Common myeloid progenitor, CD34-positive (primary cell): ENCODE measurements at regions not wholly inside any gene's neighbourhood (a gene's known extent, or its start where the extent isn't known, plus 50 kb on each side); places are given as distances from the start of the nearest gene placed in this dataset.
"Not testable (repeated sequence)": the region's sequence is repeated elsewhere in the genome, so short reads cannot be mapped to it uniquely, and the experiment has no call there.

Source experiments
- CTCF ChIA-PET: fragments of 350-600 bp; sonication (Branson Sonifier 250); formaldehyde crosslinking; loops from one replicate; lab custom pipeline; 2021; ENCODE audit warnings: antibody characterized with exemption; lab: Charles Lee
- POLR2A ChIA-PET: fragments of 350-600 bp; sonication (Branson Sonifier 250); formaldehyde crosslinking; loops from one replicate; lab custom pipeline; 2021; ENCODE audit warnings: antibody characterized with exemption; lab: Charles Lee
- DNase-seq, 3 donors: peaks; one replicate each; pipeline versions ENCODE4 v3.0.0 to v3.0.0-alpha.2; 2013
- H3K27ac ChIP-seq, 2 experiments: 1 replicate in 1 of 2; 2 replicates in 1 of 2; pipeline ENCODE4 v1.7.0; 2013; ENCODE audit warnings: inconsistent platforms in 2 of 2, low read length in 2 of 2, mild to moderate bottlenecking in 2 of 2, low read depth in 1 of 2, moderate library complexity in 1 of 2; ENCODE audit not compliant: severe bottlenecking in 2 of 2, insufficient read depth in 1 of 2, poor library complexity in 1 of 2
- H3K27me3 ChIP-seq, 5 experiments: replicated peaks in 2 of 5; 1 replicate in 3 of 5; 2 replicates in 2 of 5; pipeline versions ENCODE4 v1.6.1 to v1.7.0; 2013; ENCODE audit warnings: low read length in 4 of 5, mild to moderate bottlenecking in 2 of 5, moderate library complexity in 2 of 5, inconsistent platforms in 1 of 5; ENCODE audit not compliant: insufficient read depth in 5 of 5, control insufficient read depth in 4 of 5
- H3K36me3 ChIP-seq, 4 experiments: 1 replicate in 2 of 4; 2 replicates in 2 of 4; pipeline versions ENCODE4 v1.6.1 to v1.7.0; 2013; ENCODE audit warnings: low read length in 3 of 4, control low read depth in 1 of 4, mild to moderate bottlenecking in 1 of 4; ENCODE audit not compliant: control insufficient read depth in 4 of 4, insufficient read depth in 4 of 4
- H3K4me1 ChIP-seq, 4 experiments: 1 replicate in 3 of 4; 2 replicates in 1 of 4; pipeline versions ENCODE4 v1.6.1 to v1.7.1; 2013; ENCODE audit warnings: low read length in 3 of 4, mild to moderate bottlenecking in 3 of 4, control low read depth in 1 of 4, inconsistent platforms in 1 of 4, moderate library complexity in 1 of 4; ENCODE audit not compliant: control insufficient read depth in 4 of 4, insufficient read depth in 4 of 4; ENCODE audit errors: control extremely low read depth in 1 of 4
- H3K4me3 ChIP-seq, 7 experiments: 1 replicate in 4 of 7; 2 replicates in 3 of 7; pipeline versions ENCODE4 v1.5.1 to v1.7.0; 2013; ENCODE audit warnings: mild to moderate bottlenecking in 7 of 7, low read length in 6 of 7, moderate library complexity in 6 of 7, inconsistent platforms in 2 of 7, low read depth in 2 of 7, control low read depth in 1 of 7; ENCODE audit not compliant: insufficient read depth in 4 of 7, control insufficient read depth in 1 of 7; ENCODE audit errors: extremely low read depth in 1 of 7
- H3K9me3 ChIP-seq, 5 experiments: 1 replicate in 4 of 5; 2 replicates in 1 of 5; pipeline versions ENCODE4 v1.6.1 to v1.7.1; 2013; ENCODE audit warnings: low read length in 4 of 5, mild to moderate bottlenecking in 2 of 5, inconsistent platforms in 1 of 5, low read depth in 1 of 5, moderate library complexity in 1 of 5; ENCODE audit not compliant: control insufficient read depth in 4 of 5, insufficient read depth in 2 of 5; ENCODE audit errors: control extremely low read depth in 1 of 5
- WGBS: methylation state at CpG from one replicate; pipeline ENCODE4 v1.1.5; 2013; ENCODE audit not compliant: insufficient coverage; 5-methylcytosine and 5-hydroxymethylcytosine counted together

DNA sequence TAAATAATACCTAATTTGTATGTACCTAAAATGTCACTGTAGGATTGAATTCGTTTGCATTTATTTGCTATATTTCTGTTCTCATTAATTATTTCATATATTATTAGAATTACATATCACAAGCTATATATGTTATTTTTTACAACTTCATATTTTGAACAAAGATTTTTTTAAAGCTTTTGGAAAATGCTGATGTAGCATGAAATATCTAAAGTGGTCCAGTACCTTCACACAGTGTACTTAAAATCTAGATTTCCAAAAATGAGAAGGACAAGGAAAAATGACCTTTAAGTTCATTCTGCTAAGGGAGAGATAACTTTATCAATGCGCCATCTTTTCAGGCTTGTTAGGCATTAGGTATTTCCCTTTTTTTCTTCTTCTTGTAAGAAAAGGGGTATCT, 71.8 kb downstream of the LARP7 start:
- H3K36me3 ChIP-seq, result no peaks in the 10 kb centered on the region
- H3K27ac ChIP-seq, result no peak overlapping the region
- no peak overlapping the region for H3K4me3 ChIP-seq
- no CpG with 5 or more reads among the region's 2 CpGs for WGBS
- CTCF ChIA-PET, result no interaction called here
- H3K27me3 ChIP-seq, result peaks cover 22 to 49% (median 24%) of the 10 kb centered on the region in 5 experiments
- no peaks in the 10 kb centered on the region for H3K9me3 ChIP-seq
- no peak for DNase-seq
- POLR2A ChIA-PET, result no interaction called here
- H3K4me1 ChIP-seq, result peaks cover 0 to 13% (median 9%) of the 10 kb centered on the region in 4 experiments

DNA sequence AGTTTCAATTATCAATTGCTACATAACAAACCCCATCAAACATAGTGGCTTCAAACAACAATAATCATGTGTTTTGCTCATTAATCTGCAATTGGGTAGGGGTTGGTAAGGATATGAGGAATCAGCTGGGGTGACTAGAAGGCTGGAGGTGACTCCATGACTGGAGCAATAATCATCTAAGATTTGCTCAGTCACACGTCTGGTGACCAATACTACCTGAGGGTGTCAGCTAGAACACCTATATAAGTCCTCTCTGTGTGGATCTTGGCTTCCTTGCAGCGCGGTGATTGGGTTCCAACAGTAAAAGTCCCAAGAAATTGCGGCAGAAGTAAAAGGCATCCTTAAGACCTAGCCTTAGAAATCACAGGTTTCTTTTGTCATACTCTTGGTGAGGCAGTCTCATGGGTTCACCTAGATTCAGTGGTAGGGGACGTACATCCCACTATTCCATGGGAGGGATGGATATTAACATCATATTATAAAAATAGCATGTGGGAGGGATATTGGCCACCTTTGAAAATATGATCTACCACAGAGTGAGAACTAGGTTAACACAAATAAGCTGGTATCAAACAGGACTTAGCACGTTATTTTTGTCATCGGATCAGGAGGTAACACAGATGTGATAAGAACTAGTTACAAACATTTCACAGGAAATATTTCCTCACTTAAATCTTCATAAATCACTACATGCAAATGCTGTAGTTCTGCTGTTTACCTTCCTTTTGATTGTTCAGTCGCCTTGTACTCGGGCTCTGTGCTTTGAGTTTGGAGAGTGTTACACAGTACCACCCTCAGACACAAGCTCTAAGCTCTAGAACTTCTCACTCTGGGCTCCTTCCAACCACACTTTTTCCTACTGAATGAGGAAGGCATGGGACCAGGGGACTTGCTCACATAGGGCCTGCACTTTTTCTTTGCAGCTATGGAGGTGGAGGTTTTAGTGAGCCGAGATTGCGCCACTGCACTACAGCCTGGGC, 78.3 kb downstream of the LARP7 start:
- CTCF ChIA-PET, result interaction anchor here (1.2 kb wide), 1 partner anchor 388 kb away, joined by 3 read pairs; no protein-coding TSS in a partner anchor

DNA sequence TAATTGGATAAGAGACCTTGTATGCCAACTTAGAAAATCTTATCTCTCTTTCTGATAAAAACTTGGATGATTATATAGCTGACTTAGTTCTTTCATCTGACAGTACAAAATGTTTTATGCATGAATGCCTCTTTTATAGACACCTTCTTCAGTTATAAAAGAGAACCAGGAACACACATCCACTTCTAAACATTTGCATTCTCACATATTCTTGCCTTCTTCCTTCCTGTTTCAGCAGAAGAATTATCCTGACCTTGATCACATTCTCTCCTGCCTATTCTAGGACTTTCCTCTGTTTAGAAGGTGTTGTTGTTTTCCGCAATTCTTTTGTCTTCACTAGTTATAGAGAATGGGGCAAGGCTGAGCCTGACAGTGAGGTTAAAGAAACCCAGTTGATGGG, 80.9 kb downstream of the LARP7 start:
- Histone ChIP-seq H3K36me3 (no peaks in the 10 kb centered on the region), H3K27me3 (peaks cover 0 to 13% (median 7%) of the 10 kb centered on the region in 5 experiments), H3K27ac (no peak overlapping the region), H3K4me1 (no peaks in the 10 kb centered on the region), H3K4me3 (no peak overlapping the region), H3K9me3 (no peaks in the 10 kb centered on the region)
- no peak for DNase-seq
- ChIA-PET CTCF (no interaction called here), POLR2A (no interaction called here)
- WGBS, result 100% methylated on average over 1 of the region's 1 CpG

More for the DNA sequence above, 78.3 kb downstream of the LARP7 start:
- Histone ChIP-seq H3K27ac (no peak overlapping the region), H3K4me1 (no peaks in the 10 kb centered on the region), H3K9me3 (no peaks in the 10 kb centered on the region), H3K27me3 (peaks cover 0 to 6% (median 0%) of the 10 kb centered on the region in 5 experiments), H3K36me3 (no peaks in the 10 kb centered on the region), H3K4me3 (no peak overlapping the region)
- 81% methylated on average over 3 of the region's 11 CpGs for WGBS
- POLR2A ChIA-PET, result no interaction called here
- no peak for DNase-seq

DNA sequence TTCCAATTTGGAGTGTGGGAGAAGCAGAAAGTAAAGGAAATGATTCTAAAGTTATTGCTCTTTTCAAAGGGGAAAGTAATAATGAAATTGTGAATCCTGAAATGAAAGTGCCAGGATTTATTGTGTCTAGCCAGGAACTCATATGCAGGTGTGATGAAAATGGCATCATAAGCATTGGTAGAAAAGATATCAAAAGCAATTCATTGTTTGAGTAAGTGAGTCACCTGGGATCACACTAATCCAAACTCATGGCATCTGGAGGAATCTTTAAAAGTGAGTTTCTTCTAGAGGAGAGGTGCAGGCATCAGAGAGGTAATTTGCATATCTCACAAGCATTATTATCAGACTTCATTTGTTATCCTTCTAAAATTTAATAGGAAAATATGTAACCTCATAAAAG, 84.7 kb downstream of the LARP7 start:
- no peak for DNase-seq
- Histone ChIP-seq H3K36me3 (no peaks in the 10 kb centered on the region), H3K9me3 (no peaks in the 10 kb centered on the region), H3K4me1 (no peaks in the 10 kb centered on the region), H3K4me3 (no peak overlapping the region), H3K27me3 (peaks cover 0 to 13% (median 4%) of the 10 kb centered on the region in 5 experiments), H3K27ac (no peak overlapping the region)
- CTCF ChIA-PET, result no interaction called here
- POLR2A ChIA-PET, result no interaction called here

DNA sequence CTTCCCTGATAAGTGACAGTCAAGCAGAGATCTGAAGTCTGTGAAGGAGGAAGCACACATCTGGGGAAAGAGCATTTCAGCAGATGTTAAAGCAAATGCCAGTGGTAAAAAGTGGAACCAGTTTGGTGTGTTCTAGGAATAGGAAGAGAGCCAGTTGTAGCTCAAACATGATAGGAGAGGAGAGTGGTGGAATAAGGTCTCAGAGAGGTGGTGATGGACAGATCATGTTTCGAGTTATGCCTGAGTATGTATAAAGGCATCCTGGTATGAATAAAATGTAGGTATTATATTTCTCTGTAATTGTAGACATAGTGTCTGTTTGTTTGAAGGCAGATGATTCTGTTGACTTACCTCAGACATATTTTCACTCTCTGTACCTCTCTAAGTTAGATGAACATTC, 89.1 kb downstream of the LARP7 start:
- H3K36me3 ChIP-seq, result no peaks in the 10 kb centered on the region
- H3K27ac ChIP-seq, result no peak overlapping the region
- DNase-seq, result peak in 1 of 3 donors; percentile 3
- no peaks in the 10 kb centered on the region for H3K9me3 ChIP-seq
- no peak overlapping the region for H3K4me3 ChIP-seq
- peaks cover 0 to 5% (median 4%) of the 10 kb centered on the region in 5 experiments for H3K27me3 ChIP-seq
- ChIA-PET CTCF (no interaction called here), POLR2A (no interaction called here)
- H3K4me1 ChIP-seq, result no peaks in the 10 kb centered on the region
- WGBS, result no CpG with 5 or more reads among the region's 1 CpG

DNA sequence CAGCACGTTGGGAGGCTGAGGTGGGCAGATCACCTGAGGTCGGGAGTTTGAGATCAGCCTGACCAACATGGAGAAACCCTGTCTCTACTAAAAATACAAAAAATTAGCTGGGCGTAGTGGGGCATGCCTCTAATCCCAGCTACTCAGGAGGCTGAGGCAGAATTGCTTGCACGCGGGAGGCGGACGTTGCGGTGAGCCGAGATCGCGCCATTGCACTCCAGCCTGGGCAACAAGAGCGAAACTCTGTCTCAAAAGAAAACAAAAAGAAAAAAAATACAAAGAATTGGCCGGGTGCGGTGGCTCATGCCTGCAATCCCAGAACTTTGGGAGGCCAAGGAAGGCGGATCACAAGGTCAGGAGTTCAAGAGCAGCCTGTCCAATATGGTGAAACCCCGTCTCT, 90.8 kb downstream of the LARP7 start:
- H3K4me1 ChIP-seq, H3K4me3 ChIP-seq, H3K27ac ChIP-seq, H3K27me3 ChIP-seq, CTCF ChIA-PET, H3K9me3 ChIP-seq, DNase-seq, H3K36me3 ChIP-seq, POLR2A ChIA-PET: not testable (repeated sequence)
- 97% methylated on average over 14 of the region's 16 CpGs for WGBS

DNA sequence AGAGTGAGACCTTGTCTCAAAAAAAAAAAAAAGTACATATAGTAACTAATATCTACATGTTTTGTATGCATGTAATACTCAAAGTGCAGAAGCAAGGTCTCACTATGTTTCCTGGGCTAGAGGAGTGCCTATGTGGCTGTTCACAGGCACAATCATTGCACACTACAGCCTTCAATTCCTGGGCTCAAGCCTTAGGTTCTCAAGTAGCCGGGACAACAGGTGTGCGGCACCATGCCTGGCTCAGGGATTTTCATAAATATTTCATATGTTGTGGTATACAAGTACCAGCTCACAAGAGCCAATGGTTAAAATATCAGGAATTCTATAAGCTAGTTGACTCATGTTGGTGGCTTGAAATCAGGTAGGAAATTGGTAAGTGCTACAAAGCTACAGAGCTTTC, 94.8 kb downstream of the LARP7 start:
- no peaks in the 10 kb centered on the region for H3K9me3 ChIP-seq
- H3K27me3 ChIP-seq, result peaks cover 0 to 3% (median 0%) of the 10 kb centered on the region in 5 experiments
- no peaks in the 10 kb centered on the region for H3K4me1 ChIP-seq
- H3K36me3 ChIP-seq, result no peaks in the 10 kb centered on the region
- ChIA-PET POLR2A (no interaction called here), CTCF (interaction anchor here (0.7 kb wide), 1 partner anchor 20 kb away, joined by 3 read pairs; no protein-coding TSS in a partner anchor)
- no peak overlapping the region for H3K27ac ChIP-seq
- no CpG with 5 or more reads among the region's 2 CpGs for WGBS
- DNase-seq, result no peak
- no peak overlapping the region for H3K4me3 ChIP-seq
